Fibroblast of pulmonary artery (primary cell): ENCODE measurements at regions not wholly inside any gene's neighbourhood (a gene's known extent, or its start where the extent isn't known, plus 50 kb on each side); places are given as distances from the start of the nearest gene placed in this dataset.
"Not testable (repeated sequence)": the region's sequence is repeated elsewhere in the genome, so short reads cannot be mapped to it uniquely, and the experiment has no call there.

Experiments
- DNase-seq: peaks from one replicate; pipeline ENCODE4 v3.0.0-alpha.2; 2010; ENCODE audit warnings: low read depth
- H3K4me3 ChIP-seq: replicated peaks from 2 replicates; pipeline ENCODE4 v1.5.1; 2011; ENCODE audit warnings: low read depth, mild to moderate bottlenecking, control low read depth, low read length, moderate library complexity
- TF ChIP-seq, protein P1 (sequence below): IDR thresholded peaks from 2 replicates; pipeline ENCODE4 v1.5.1; 2011; ENCODE audit warnings: mild to moderate bottlenecking, control low read depth, low read length, inconsistent platforms; ENCODE audit errors: missing control alignments

DNA sequence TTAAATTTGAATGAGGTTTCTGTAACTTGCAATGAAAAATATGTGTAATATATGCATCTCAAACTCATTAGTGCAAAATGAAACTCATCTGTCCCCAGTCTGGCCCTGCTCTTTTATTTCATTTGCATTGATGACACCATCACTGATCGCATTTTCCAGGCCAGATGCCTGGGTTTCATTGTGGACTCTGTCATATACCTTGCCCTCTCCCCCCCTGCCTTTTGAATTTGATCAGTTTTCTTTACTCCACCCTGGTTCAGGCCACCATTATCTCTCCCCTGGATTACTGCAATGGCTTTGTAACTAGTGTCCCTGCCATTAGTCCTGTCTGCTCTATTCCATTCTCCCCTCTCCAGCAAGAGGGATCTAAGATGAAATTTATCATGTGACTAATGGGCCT is 360.6 kb upstream of the C11orf87 start:
- TF ChIP-seq, protein P1, sequence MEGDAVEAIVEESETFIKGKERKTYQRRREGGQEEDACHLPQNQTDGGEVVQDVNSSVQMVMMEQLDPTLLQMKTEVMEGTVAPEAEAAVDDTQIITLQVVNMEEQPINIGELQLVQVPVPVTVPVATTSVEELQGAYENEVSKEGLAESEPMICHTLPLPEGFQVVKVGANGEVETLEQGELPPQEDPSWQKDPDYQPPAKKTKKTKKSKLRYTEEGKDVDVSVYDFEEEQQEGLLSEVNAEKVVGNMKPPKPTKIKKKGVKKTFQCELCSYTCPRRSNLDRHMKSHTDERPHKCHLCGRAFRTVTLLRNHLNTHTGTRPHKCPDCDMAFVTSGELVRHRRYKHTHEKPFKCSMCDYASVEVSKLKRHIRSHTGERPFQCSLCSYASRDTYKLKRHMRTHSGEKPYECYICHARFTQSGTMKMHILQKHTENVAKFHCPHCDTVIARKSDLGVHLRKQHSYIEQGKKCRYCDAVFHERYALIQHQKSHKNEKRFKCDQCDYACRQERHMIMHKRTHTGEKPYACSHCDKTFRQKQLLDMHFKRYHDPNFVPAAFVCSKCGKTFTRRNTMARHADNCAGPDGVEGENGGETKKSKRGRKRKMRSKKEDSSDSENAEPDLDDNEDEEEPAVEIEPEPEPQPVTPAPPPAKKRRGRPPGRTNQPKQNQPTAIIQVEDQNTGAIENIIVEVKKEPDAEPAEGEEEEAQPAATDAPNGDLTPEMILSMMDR: no peak

DNA sequence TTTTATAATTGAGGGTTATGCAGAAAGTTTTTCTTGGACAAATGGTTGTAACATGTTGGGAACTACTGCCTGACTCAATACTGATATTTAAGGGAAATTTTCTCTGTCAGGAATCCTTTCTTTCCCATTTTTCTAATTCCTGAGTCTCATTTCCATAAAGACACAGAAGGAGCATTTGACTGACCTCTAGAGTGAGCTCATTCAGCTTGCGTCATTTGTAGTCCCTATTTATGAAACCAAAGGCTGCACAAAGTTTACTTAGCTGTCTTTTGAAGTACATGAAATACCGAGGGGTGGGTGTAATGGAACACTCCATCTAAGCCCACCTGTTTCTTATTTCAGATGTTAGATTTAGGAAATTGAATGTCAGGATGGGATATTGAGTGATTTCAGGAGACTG is 359.5 kb upstream of the C11orf87 start:
- DNase-seq: peak; percentile 40
- H3K4me3 ChIP-seq: no peak overlapping the region
- TF ChIP-seq, protein P1: no peak

More for the DNA sequence above, 360.6 kb upstream of the C11orf87 start:
- DNase-seq: no peak
- H3K4me3 ChIP-seq: no peak overlapping the region

DNA sequence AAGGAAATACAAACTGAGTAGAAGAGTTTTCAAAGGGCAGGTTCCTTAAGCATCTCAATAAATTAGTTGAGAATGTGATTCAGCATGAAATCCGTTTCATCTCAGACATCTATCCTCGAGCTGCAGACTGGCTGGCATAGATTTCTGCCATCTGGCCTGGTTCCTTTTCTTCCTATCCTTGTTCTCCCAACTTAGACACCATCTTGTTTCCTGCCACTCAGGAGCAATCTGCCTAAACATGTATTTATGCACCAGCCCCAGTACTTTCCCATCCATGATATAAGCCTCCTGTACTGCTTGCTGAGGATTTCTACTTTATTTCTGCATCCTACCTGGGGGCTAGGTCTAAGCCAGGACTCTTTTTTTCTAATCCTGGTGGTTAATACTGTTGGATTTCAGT is 359.1 kb upstream of the C11orf87 start:
- no peak overlapping the region for H3K4me3 ChIP-seq
- no peak for DNase-seq
- TF ChIP-seq, protein P1: no peak

DNA sequence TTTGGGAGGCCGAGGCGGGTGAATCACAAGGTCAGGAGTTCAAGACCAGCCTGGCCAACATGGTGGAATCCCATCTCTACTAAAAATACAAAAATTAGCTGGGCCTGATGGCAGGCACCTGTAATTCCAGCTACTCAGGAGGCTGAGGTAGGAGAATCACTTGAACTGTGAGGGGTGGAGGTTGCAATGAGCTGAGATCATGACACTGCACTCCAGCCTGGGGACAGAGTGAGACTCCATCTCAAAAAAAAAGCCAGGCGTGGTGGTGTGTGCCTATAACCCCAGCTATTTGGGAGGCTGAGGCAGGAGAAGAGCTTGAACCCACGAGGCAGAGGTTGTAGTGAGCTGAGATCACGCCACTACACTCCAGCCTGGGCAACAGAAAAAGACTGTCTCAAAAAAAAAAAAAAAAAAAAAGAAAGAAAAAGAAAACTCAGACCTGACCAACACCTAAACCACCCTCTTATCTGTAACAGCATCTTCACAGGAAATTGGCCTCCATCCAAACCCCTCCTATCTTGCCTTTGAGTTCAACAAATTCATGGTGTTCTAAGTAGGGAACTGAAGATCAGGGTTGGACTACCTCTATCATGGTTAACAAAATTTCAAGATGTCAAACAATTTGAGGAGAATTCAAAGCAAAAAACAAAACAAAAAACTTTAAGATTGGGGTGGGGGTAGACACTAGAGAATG is 357.2 kb upstream of the C11orf87 start:
- not testable (repeated sequence) for DNase-seq, H3K4me3 ChIP-seq

DNA sequence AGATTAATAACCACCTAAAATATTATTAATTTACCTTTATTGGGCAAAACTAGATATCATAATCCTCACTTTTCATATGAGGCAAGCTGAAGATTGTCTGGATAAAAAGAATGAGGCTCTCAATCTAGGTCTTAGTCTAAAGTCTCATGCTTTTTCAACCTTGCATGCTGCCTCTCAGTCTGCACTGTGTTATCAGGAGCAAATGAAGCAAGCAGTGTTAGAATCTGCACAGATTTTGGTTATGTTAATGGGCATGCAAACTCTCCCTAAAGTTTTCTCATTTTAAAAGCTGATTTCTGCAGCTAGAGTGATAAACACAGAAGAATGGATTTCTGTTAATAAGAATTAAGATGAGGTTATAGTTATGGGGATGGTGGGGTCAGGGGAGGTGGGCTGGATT is 350.7 kb upstream of the C11orf87 start:
- TF ChIP-seq, protein P1: no peak
- no peak for DNase-seq
- H3K4me3 ChIP-seq: no peak overlapping the region

DNA sequence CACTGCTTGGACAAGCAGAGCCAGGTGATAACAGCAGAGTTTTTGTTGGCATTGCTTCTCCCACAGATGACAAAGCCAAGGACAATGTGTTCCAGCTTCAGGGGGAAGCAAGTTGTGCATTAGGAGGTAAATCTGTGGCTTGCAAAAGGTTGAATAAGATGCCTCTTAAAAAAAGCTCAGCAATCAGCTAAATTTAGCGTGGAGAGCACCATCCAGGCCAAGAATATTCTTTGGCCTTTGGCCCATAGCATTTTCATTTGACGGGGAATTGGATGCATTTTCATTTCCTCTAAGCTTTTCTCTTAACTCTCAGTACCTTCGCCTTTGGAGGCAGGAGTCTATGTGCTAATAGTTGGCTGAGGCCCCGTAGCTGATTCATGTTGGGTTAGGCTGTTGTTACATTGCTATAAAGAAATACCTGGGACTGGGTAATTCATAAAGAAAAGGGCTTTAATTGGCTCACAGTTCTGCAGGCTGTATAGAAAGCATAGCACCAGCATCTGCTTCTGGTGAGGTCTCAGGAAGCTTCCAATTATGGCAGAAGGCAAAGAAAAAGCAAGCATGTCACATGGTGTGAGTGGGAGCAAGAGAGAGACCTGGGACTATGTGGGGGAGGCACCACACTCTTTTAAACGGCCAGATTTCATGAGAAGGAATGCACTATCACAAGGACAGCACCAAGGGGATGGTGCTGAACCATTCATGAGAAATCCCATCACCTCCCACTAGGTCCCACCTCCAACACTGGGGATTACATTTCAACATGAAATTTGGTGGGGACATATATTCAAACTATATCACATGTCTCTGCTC is 350.1 kb upstream of the C11orf87 start:
- peak; percentile 95 for DNase-seq
- TF ChIP-seq, protein P1: no peak
- H3K4me3 ChIP-seq: no peak overlapping the region

DNA sequence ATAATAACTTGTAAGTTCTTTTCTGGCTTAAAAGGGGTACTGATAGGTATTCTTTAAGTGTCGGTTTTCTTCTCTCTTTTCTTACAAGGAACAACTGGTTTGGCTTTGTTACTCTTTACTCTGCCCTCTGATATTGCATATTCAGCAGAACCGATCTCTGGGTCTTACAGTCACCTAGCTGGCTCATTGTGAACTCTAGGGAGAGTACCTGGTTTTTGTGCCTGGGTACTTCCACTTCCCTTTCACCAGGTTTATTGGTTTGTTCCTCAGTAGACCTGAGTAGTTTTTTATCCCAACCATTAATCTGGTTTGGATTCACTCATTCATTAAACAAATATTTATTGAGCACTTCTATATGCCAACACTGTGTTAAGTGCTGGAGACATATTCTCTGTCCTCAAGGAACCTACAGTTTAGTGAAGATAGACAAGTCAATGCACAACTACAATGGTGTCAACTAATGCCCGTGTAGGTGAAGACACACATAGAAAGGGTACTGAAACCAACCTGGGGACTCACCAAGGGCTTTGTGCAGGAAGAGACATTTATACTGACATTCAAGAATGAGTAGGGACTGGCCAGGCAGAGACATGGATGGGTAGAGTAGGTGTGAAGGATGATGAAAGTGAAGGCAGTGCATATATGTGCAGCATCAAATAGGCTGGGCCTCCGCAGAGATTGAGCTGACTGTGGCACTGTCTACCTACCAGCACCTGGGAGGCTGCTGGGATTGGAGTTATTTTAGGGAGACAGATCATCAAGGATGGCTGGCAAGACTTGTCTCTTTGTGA is 348.8 kb upstream of the C11orf87 start:
- H3K4me3 ChIP-seq: no peak overlapping the region
- TF ChIP-seq, protein P1: no peak
- DNase-seq: no peak
